Esophagus squamous epithelium (tissue), 4 donors: ENCODE measurements at regions not wholly inside any gene's neighbourhood (a gene's known extent, or its start where the extent isn't known, plus 50 kb on each side); places are given as distances from the start of the nearest gene placed in this dataset.

Experiments
- POLR2A ChIP-seq, 4 donors: fragments of 450-650 bp; IDR thresholded peaks; one replicate each; pipeline ENCODE4 v1.6.1; 2017; ENCODE audit warnings: antibody characterized with exemption in 4 of 4, mild to moderate bottlenecking in 4 of 4, moderate library complexity in 3 of 4
- TF ChIP-seq, protein P1 (sequence below), 6 experiments: fragments of 450-650 bp in 4 of 6; fragments of 200-600 bp in 2 of 6; sonication (generic) in 2 of 6; IDR thresholded peaks; one replicate each; pipeline ENCODE4 v1.5.1; 2016 to 2019; ENCODE audit warnings: antibody characterized with exemption in 6 of 6, mild to moderate bottlenecking in 4 of 6, moderate library complexity in 4 of 6

DNA sequence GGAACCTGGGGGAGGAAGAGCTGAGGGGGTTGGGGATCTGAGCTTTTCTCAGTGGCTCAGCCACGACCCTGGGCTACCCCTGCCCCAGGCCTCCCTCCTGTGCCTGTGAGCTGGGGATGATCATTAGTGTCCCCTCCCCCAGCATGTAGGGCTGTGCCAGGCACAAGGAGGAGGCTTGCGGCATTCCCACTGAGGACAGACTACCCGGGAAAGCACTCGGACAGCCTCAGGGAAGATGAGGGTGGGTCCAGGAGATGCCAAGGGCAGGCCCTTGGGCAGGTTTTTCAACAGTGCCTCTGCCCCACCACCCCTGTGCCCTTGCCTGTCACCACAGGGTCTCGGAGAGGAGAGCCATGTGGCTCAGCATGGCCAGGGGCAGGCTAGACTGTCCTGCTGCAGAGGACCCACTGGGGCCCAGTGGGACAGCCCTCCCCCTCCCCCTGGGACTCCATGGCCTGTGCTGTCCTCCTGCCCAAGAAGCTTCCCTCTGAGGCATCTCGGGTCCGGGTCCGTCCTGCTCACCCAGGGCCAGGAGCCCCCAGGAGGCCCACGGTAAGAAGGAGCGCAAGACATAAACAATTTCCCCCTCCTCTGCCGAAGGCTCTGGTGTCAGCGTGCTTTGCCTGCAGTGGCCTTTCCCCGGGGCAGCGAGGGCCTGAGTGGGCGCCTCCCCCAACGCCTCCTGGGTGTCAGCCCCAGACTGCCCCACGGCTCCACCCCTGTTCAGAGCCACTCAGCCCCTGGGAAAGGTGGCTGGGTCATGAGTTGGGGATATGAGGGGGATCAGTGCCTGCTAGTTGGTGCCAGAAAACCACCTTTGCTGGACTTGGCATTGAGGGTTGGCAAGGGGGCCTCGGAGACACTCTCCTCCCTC is 192.5 kb downstream of the GOLGA6L6 start:
- TF ChIP-seq, protein P1, sequence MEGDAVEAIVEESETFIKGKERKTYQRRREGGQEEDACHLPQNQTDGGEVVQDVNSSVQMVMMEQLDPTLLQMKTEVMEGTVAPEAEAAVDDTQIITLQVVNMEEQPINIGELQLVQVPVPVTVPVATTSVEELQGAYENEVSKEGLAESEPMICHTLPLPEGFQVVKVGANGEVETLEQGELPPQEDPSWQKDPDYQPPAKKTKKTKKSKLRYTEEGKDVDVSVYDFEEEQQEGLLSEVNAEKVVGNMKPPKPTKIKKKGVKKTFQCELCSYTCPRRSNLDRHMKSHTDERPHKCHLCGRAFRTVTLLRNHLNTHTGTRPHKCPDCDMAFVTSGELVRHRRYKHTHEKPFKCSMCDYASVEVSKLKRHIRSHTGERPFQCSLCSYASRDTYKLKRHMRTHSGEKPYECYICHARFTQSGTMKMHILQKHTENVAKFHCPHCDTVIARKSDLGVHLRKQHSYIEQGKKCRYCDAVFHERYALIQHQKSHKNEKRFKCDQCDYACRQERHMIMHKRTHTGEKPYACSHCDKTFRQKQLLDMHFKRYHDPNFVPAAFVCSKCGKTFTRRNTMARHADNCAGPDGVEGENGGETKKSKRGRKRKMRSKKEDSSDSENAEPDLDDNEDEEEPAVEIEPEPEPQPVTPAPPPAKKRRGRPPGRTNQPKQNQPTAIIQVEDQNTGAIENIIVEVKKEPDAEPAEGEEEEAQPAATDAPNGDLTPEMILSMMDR (IDR thresholded peaks at IDR 0.05), result no peak
- TF ChIP-seq POLR2A (IDR thresholded peaks at IDR 0.05), result no peak
